IMR-90 (cell line): ENCODE measurements at regions not wholly inside any gene's neighbourhood (a gene's known extent, or its start where the extent isn't known, plus 50 kb on each side); places are given as distances from the start of the nearest gene placed in this dataset.

Source experiments
- ATAC-seq: fragments of 200-7000 bp; cut with Tn5 transposase; 2 replicates; pipeline ENCODE4 v1.9.1; 2020; ENCODE audit warnings: low read depth, mild to moderate bottlenecking, moderate library complexity
- BruUV-seq: library from RNA; stranded (reverse); fragments of 400-500 nt; replicated peaks from 2 replicates; lab custom pipeline; 2021; lab: Mats Ljungman, UMichigan
- CTCF ChIA-PET: fragments of 300-600 bp; formaldehyde crosslinking; extraction: SDS; loops from one replicate; lab custom pipeline; 2021; ENCODE audit warnings: antibody characterized with exemption; lab: Yijun Ruan, JAX
- POLR2A ChIA-PET: fragments of 300-600 bp; sonication (Branson Sonifier 250); formaldehyde crosslinking; loops from one replicate; lab custom pipeline; 2022; ENCODE audit warnings: antibody characterized with exemption; ENCODE audit not compliant: unreplicated experiment; lab: Charles Lee
- DNase-seq: peaks from one replicate; pipeline ENCODE4 v3.0.0; 2013
- H2AFZ ChIP-seq: replicated peaks from 2 replicates; pipeline ENCODE3; 2013; ENCODE audit warnings: low read length, mild to moderate bottlenecking; ENCODE audit not compliant: poor library complexity
- H2AK5ac ChIP-seq: 2 replicates; pipeline ENCODE4 v1.6.1; 2013; ENCODE audit warnings: low read depth, low read length, inconsistent platforms
- H2AK9ac ChIP-seq: replicated peaks from 2 replicates; pipeline ENCODE3; 2013; ENCODE audit warnings: mild to moderate bottlenecking, low read depth, low read length, moderate library complexity; ENCODE audit not compliant: poor library complexity
- H2BK120ac ChIP-seq: 2 replicates; pipeline ENCODE4 v1.6.1; 2013; ENCODE audit warnings: low read depth, low read length, inconsistent platforms
- H2BK15ac ChIP-seq: 3 replicates; pipeline ENCODE4 v1.6.1; 2013; ENCODE audit warnings: low read depth, low read length, inconsistent platforms
- H2BK20ac ChIP-seq: 2 replicates; pipeline ENCODE4 v1.6.1; 2013; ENCODE audit warnings: low read depth, mild to moderate bottlenecking, inconsistent platforms, low read length, moderate library complexity
- H2BK5ac ChIP-seq: 2 replicates; pipeline ENCODE4 v1.6.1; 2013; ENCODE audit warnings: mild to moderate bottlenecking, low read depth, low read length, inconsistent platforms; ENCODE audit not compliant: poor library complexity, severe bottlenecking
- H3K14ac ChIP-seq: replicated peaks from 2 replicates; pipeline ENCODE4 v1.6.1; 2013; ENCODE audit warnings: low read depth, low read length, inconsistent platforms
- H3K18ac ChIP-seq: 2 replicates; pipeline ENCODE4 v1.6.1; 2013; ENCODE audit warnings: low read depth, low read length, control low read depth
- H3K23ac ChIP-seq: 2 replicates; pipeline ENCODE4 v1.6.1; 2013; ENCODE audit warnings: low read depth, low read length, inconsistent platforms
- H3K27ac ChIP-seq: 2 replicates; pipeline ENCODE4 v1.5.1; 2013; ENCODE audit warnings: mild to moderate bottlenecking, control low read depth, low read length; ENCODE audit not compliant: insufficient read depth
- H3K27me3 ChIP-seq: 2 replicates; pipeline ENCODE4 v1.6.1; 2013; ENCODE audit warnings: low read length; ENCODE audit not compliant: control insufficient read depth, insufficient read depth
- H3K36me3 ChIP-seq: 2 replicates; pipeline ENCODE4 v1.6.1; 2013; ENCODE audit warnings: low read length, mixed read lengths; ENCODE audit not compliant: control insufficient read depth, insufficient read depth
- H3K4ac ChIP-seq: 2 replicates; pipeline ENCODE4 v1.6.1; 2013; ENCODE audit warnings: low read depth, low read length, inconsistent platforms
- H3K4me1 ChIP-seq: 2 replicates; pipeline ENCODE4 v1.6.1; 2013; ENCODE audit warnings: low read length, mixed read lengths; ENCODE audit not compliant: control insufficient read depth, insufficient read depth
- H3K4me2 ChIP-seq: 2 replicates; pipeline ENCODE4 v1.6.1; 2013; ENCODE audit warnings: low read depth, mild to moderate bottlenecking, control low read depth, low read length, moderate library complexity
- H3K4me3 ChIP-seq: 2 replicates; pipeline ENCODE4 v1.5.1; 2013; ENCODE audit warnings: low read depth, mild to moderate bottlenecking, control low read depth, low read length, moderate library complexity; ENCODE audit not compliant: insufficient read depth
- H3K56ac ChIP-seq: 2 replicates; pipeline ENCODE4 v1.6.1; 2013; ENCODE audit warnings: low read length, inconsistent platforms; ENCODE audit not compliant: insufficient read depth; ENCODE audit errors: extremely low read depth
- H3K79me1 ChIP-seq, 2 experiments: 2 replicates each; pipeline ENCODE4 v1.6.1; 2013; ENCODE audit warnings: low read length in 2 of 2, inconsistent platforms in 1 of 2, low read depth in 1 of 2
- H3K9ac ChIP-seq: 2 replicates; pipeline ENCODE4 v1.6.1; 2013; ENCODE audit warnings: low read depth, low read length, control low read depth
- H3K9me1 ChIP-seq: 2 replicates; pipeline ENCODE4 v1.6.1; 2013; ENCODE audit warnings: low read length, inconsistent platforms; ENCODE audit not compliant: insufficient read depth
- H3K9me3 ChIP-seq: 2 replicates; pipeline ENCODE4 v1.6.1; 2013; ENCODE audit warnings: low read length; ENCODE audit not compliant: control insufficient read depth, insufficient read depth
- H4K20me1 ChIP-seq: 2 replicates; pipeline ENCODE4 v1.6.1; 2013; ENCODE audit warnings: low read length, inconsistent platforms; ENCODE audit not compliant: insufficient read depth
- H4K5ac ChIP-seq: 2 replicates; pipeline ENCODE4 v1.6.1; 2013; ENCODE audit warnings: mild to moderate bottlenecking, low read depth, low read length, control low read depth
- H4K8ac ChIP-seq, 2 experiments: 2 replicates each; pipeline ENCODE4 v1.6.1; 2013; ENCODE audit warnings: low read depth in 2 of 2, low read length in 2 of 2, control low read depth in 1 of 2, inconsistent platforms in 1 of 2
- H4K91ac ChIP-seq: 2 replicates; pipeline ENCODE4 v1.6.1; 2013; ENCODE audit warnings: low read depth, low read length, inconsistent platforms; ENCODE audit not compliant: insufficient read depth
- BHLHE40 ChIP-seq: fragments of 150-350 bp; IDR thresholded peaks from 2 replicates; pipeline ENCODE4 v1.6.1; 2016; ENCODE audit warnings: mild to moderate bottlenecking, low read depth, low read length
- CEBPB ChIP-seq: IDR thresholded peaks from 2 replicates; pipeline ENCODE4 v1.6.1; 2012; ENCODE audit warnings: low read depth, low read length, improper control_type of control experiment
- CHD1 ChIP-seq: IDR thresholded peaks from 2 replicates; pipeline ENCODE4 v1.6.1; 2012; ENCODE audit warnings: low read depth, low read length, improper control_type of control experiment
- CTCF ChIP-seq: conservative IDR thresholded peaks from 2 replicates; pipeline ENCODE4 v1.5.1; 2012; ENCODE audit warnings: mild to moderate bottlenecking, low read depth, low read length, improper control_type of control experiment
- ELK1 ChIP-seq: fragments of 150-350 bp; IDR thresholded peaks from 2 replicates; pipeline ENCODE4 v1.6.1; 2016; ENCODE audit warnings: low read depth, mild to moderate bottlenecking, low read length, moderate library complexity, borderline replicate concordance
- FOS ChIP-seq: fragments of 150-350 bp; IDR thresholded peaks from 2 replicates; pipeline ENCODE4 v1.6.1; 2016; ENCODE audit warnings: low read depth, low read length
- MAFK ChIP-seq: IDR thresholded peaks from 2 replicates; pipeline ENCODE4 v1.6.1; 2012; ENCODE audit warnings: low read depth, low read length, improper control_type of control experiment
- MAZ ChIP-seq: IDR thresholded peaks from 2 replicates; pipeline ENCODE4 v1.6.1; 2012; ENCODE audit warnings: low read depth, mild to moderate bottlenecking, low read length, improper control_type of control experiment, moderate library complexity, borderline replicate concordance
- MXI1 ChIP-seq: IDR thresholded peaks from 2 replicates; pipeline ENCODE4 v1.6.1; 2012; ENCODE audit warnings: low read depth, mild to moderate bottlenecking, low read length, moderate library complexity, borderline replicate concordance
- NFE2L2 ChIP-seq: fragments of 150-350 bp; IDR thresholded peaks from 2 replicates; pipeline ENCODE4 v1.6.1; 2016; ENCODE audit warnings: low read depth, mild to moderate bottlenecking, low read length
- POLR2A ChIP-seq: IDR thresholded peaks from 2 replicates; pipeline ENCODE4 v1.6.1; 2012; ENCODE audit warnings: mild to moderate bottlenecking, low read depth, low read length
- RAD21 ChIP-seq: IDR thresholded peaks from 2 replicates; pipeline ENCODE4 v1.6.1; 2012; ENCODE audit warnings: low read length, improper control_type of control experiment
- RCOR1 ChIP-seq: IDR thresholded peaks from 2 replicates; pipeline ENCODE4 v1.6.1; 2012; ENCODE audit warnings: mild to moderate bottlenecking, low read length, improper control_type of control experiment; ENCODE audit not compliant: insufficient replicate concordance
- RFX5 ChIP-seq: IDR thresholded peaks from 2 replicates; pipeline ENCODE4 v1.8.0; 2012; ENCODE audit warnings: low read depth, mild to moderate bottlenecking, low read length, moderate library complexity
- SMC3 ChIP-seq: fragments of 150-350 bp; IDR thresholded peaks from 2 replicates; pipeline ENCODE4 v1.6.1; 2016; ENCODE audit warnings: low read depth, mild to moderate bottlenecking, antibody characterized with exemption, low read length, moderate library complexity
- USF2 ChIP-seq: fragments of 150-350 bp; IDR thresholded peaks from 2 replicates; pipeline ENCODE4 v1.6.1; 2017; ENCODE audit warnings: mild to moderate bottlenecking, antibody characterized with exemption, low read length, low read depth
- WGBS, 2 experiments: methylation state at CpG; one replicate each; pipeline versions ENCODE4 v1.1.5 to v1.1.7; 2013; ENCODE audit warnings: missing lambda C conversion rate in 2 of 2; ENCODE audit not compliant: insufficient read length in 1 of 2; ENCODE audit errors: extremely low coverage in 2 of 2; 5-methylcytosine and 5-hydroxymethylcytosine counted together
- dilution Hi-C: fragments of 300-500 bp; cut with HindIII; formaldehyde crosslinking; loops from one replicate; pipeline ENCODE4 v1.14.3; 2018; ENCODE audit warnings: low sequenced_read_pairs; ENCODE audit not compliant: unreplicated experiment
- in situ Hi-C: fragments of 300-500 bp; cut with MboI; formaldehyde crosslinking; loops from 3 replicates; pipeline ENCODE4 v1.14.3; 2019; ENCODE audit warnings: low sequenced_read_pairs, inconsistent platforms, mixed read lengths
- intact Hi-C: fragments of 100-400 bp; cut with micrococcal nuclease; formaldehyde crosslinking; loops from 2 replicates; pipeline ENCODE4 v1.10.0; 2022

GRCh38 chr4:30434656-30435055 lies 285.5 kb upstream of the PCDH7 start:
- no peaks in the 10 kb centered on the region for H3K9me1 ChIP-seq
- no peak overlapping the region for H4K8ac ChIP-seq
- no peaks in the 10 kb centered on the region for H3K4me1 ChIP-seq
- dilution Hi-C loops (no loop called here), intact Hi-C loops (no loop called here), in situ Hi-C loops (no loop called here)
- no peak overlapping the region for H3K27ac ChIP-seq
- no peaks in the 10 kb centered on the region for H3K79me1 ChIP-seq
- no peak overlapping the region for H3K4ac ChIP-seq
- BruUV-seq, result no TSS peak
- ChIA-PET CTCF (no interaction called here), POLR2A (no interaction called here)
- H2BK20ac ChIP-seq, result no peak overlapping the region
- H3K56ac ChIP-seq, result no peak overlapping the region
- no peak overlapping the region for H3K18ac ChIP-seq
- no peak overlapping the region for H3K23ac ChIP-seq
- no peak overlapping the region for H2AFZ ChIP-seq
- no peak overlapping the region for H2BK15ac ChIP-seq
- DNase-seq, result no peak
- no peak overlapping the region for H4K91ac ChIP-seq
- no peak overlapping the region for H2AK5ac ChIP-seq
- H3K36me3 ChIP-seq, result no peaks in the 10 kb centered on the region
- no peak overlapping the region for H3K4me2 ChIP-seq
- TF ChIP-seq CTCF (no peak), ELK1 (no peak), USF2 (no peak), POLR2A (no peak), FOS (no peak), RCOR1 (no peak), RFX5 (no peak), MAFK (no peak), RAD21 (no peak), CEBPB (no peak), NFE2L2 (no peak), SMC3 (no peak), BHLHE40 (no peak), MAZ (no peak), CHD1 (no peak), MXI1 (no peak)
- H4K20me1 ChIP-seq, result no peaks in the 10 kb centered on the region
- H4K5ac ChIP-seq, result no peak overlapping the region
- no peaks in the 10 kb centered on the region for H3K27me3 ChIP-seq
- WGBS, 2 experiments, result no CpG with 5 or more reads among the region's 2 CpGs
- H3K9me3 ChIP-seq, result no peaks in the 10 kb centered on the region
- no peak overlapping the region for H2AK9ac ChIP-seq
- H3K4me3 ChIP-seq, result no peak overlapping the region
- no peak overlapping the region for H3K9ac ChIP-seq
- H2BK5ac ChIP-seq, result no peak overlapping the region
- no peak for ATAC-seq
- H2BK120ac ChIP-seq, result no peak overlapping the region
- no peak overlapping the region for H3K14ac ChIP-seq
